Esophagus (tissue), 2 donors: ENCODE measurements at regions not wholly inside any gene's neighbourhood (a gene's known extent, or its start where the extent isn't known, plus 50 kb on each side); places are given as distances from the start of the nearest gene placed in this dataset.

Experiments
- H3K27ac ChIP-seq, 2 donors: one replicate each; pipeline ENCODE4 v1.5.1; 2013; ENCODE audit warnings: low read depth in 2 of 2, mild to moderate bottlenecking in 2 of 2, inconsistent platforms in 1 of 2, low read length in 1 of 2, moderate library complexity in 1 of 2
- H3K27me3 ChIP-seq, 2 donors: one replicate each; pipeline ENCODE4 v1.6.1; 2013; ENCODE audit warnings: low read length in 2 of 2, control low read depth in 1 of 2, mild to moderate bottlenecking in 1 of 2; ENCODE audit not compliant: insufficient read depth in 2 of 2, control insufficient read depth in 1 of 2
- H3K36me3 ChIP-seq, 2 donors: one replicate each; pipeline ENCODE4 v1.6.1; 2013; ENCODE audit warnings: low read length in 1 of 2; ENCODE audit not compliant: control insufficient read depth in 2 of 2, insufficient read depth in 2 of 2
- H3K4me1 ChIP-seq, 2 donors: one replicate each; pipeline ENCODE4 v1.6.1; 2013; ENCODE audit warnings: low read length in 1 of 2; ENCODE audit not compliant: control insufficient read depth in 2 of 2, insufficient read depth in 2 of 2
- H3K4me3 ChIP-seq, 2 donors: one replicate each; pipeline ENCODE4 v1.5.1; 2013; ENCODE audit warnings: low read length in 2 of 2, mild to moderate bottlenecking in 2 of 2, low read depth in 1 of 2, moderate library complexity in 1 of 2
- H3K9me3 ChIP-seq, 2 donors: one replicate each; pipeline ENCODE4 v1.6.1; 2013; ENCODE audit warnings: mild to moderate bottlenecking in 2 of 2, low read depth in 1 of 2, low read length in 1 of 2, moderate library complexity in 1 of 2; ENCODE audit not compliant: control insufficient read depth in 2 of 2, insufficient read depth in 1 of 2
- WGBS, 2 donors: extraction: QIAGEN DNeasy Blood & Tissue Kit; methylation state at CpG; one replicate each; pipeline ENCODE4 v1.1.7; 2013; 5-methylcytosine and 5-hydroxymethylcytosine counted together
- donor health status: healthy with polysubstance abuse.
- donor health status: Bipolar disorder and iron deficiency.

- H3K4me3 ChIP-seq: no peak overlapping the region
- no peaks in the 10 kb centered on the region for H3K4me1 ChIP-seq
- no peaks in the 10 kb centered on the region for H3K27me3 ChIP-seq
- no peaks in the 10 kb centered on the region for H3K9me3 ChIP-seq
- 58 to 77% methylated on average over 2 of the region's 2 CpGs for WGBS, 2 donors
- no peak overlapping the region for H3K27ac ChIP-seq
- H3K36me3 ChIP-seq: no peaks in the 10 kb centered on the region
These were observed 383.5 kb upstream of the LCORL start for GRCh38 chr4:18405054-18405453.

- H3K4me1 ChIP-seq: no peaks in the 10 kb centered on the region
- 55 to 69% methylated on average over 2 of the region's 2 CpGs for WGBS, 2 donors
- no peaks in the 10 kb centered on the region for H3K36me3 ChIP-seq
- no peak overlapping the region for H3K27ac ChIP-seq
- no peaks in the 10 kb centered on the region for H3K27me3 ChIP-seq
- no peak overlapping the region for H3K4me3 ChIP-seq
- no peaks in the 10 kb centered on the region for H3K9me3 ChIP-seq
These were observed 383.1 kb upstream of the LCORL start for GRCh38 chr4:18404642-18405041.

GRCh38 chr4:18403327-18403726 is 381.8 kb upstream of the LCORL start:
- no peaks in the 10 kb centered on the region for H3K27me3 ChIP-seq
- H3K27ac ChIP-seq: no peak overlapping the region
- no peaks in the 10 kb centered on the region for H3K36me3 ChIP-seq
- 60 to 82% methylated on average over 3 of the region's 3 CpGs for WGBS, 2 donors
- no peak overlapping the region for H3K4me3 ChIP-seq
- no peaks in the 10 kb centered on the region for H3K9me3 ChIP-seq
- no peaks in the 10 kb centered on the region for H3K4me1 ChIP-seq

DNA sequence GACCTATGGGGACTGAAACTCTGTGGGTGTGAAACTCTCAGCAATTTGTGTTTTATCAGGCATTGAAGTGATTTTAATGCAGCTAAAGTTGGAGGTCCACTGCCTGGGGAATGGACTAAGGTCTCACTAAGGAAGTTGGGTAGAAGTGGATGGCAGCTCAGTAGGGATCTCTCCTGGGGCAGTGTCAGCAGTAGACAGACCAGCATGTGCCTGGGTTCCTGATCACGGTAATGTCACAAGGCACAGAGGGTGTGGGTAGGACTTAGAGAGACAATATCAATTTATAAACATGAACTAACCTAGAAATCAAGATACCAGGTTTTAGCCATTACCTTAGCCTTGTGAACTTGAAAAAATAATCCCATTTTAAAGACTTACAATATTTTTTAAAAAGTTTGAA is 380.3 kb upstream of the LCORL start:
- H3K27me3 ChIP-seq: no peaks in the 10 kb centered on the region
- H3K4me3 ChIP-seq: no peak overlapping the region
- 78 to 81% methylated on average over 1 of the region's 1 CpG for WGBS, 2 donors
- H3K27ac ChIP-seq: no peak overlapping the region
- H3K4me1 ChIP-seq: no peaks in the 10 kb centered on the region
- H3K9me3 ChIP-seq: no peaks in the 10 kb centered on the region
- H3K36me3 ChIP-seq: no peaks in the 10 kb centered on the region

DNA sequence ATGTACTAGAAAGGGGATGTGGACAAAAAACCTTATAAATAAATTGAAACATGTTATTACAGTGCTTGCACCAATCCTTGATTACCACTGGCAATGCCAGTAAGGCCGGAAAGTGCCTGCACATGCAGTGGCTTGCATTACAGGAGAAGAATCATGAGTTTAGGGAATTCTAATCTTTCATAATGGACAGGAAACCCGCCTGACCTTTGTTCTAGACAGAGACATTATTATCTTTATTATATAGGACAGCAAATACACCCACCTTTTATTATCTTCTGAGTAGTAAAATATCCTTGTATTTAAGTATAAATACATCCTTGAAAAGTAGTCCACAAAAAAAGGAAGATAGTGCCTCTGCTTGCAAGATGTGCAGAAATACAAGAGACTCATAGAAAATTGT is 379.9 kb upstream of the LCORL start:
- no peaks in the 10 kb centered on the region for H3K4me1 ChIP-seq
- H3K4me3 ChIP-seq: no peak overlapping the region
- H3K27me3 ChIP-seq: no peaks in the 10 kb centered on the region
- no peak overlapping the region for H3K27ac ChIP-seq
- no peaks in the 10 kb centered on the region for H3K36me3 ChIP-seq
- 45 to 56% methylated on average over 2 of the region's 2 CpGs for WGBS, 2 donors
- no peaks in the 10 kb centered on the region for H3K9me3 ChIP-seq

- no peaks in the 10 kb centered on the region for H3K4me1 ChIP-seq
- no peak overlapping the region for H3K27ac ChIP-seq
- H3K9me3 ChIP-seq: no peaks in the 10 kb centered on the region
- no peak overlapping the region for H3K4me3 ChIP-seq
- H3K27me3 ChIP-seq: no peaks in the 10 kb centered on the region
- 28 to 40% methylated on average over 5 of the region's 5 CpGs for WGBS, 2 donors
- no peaks in the 10 kb centered on the region for H3K36me3 ChIP-seq
These were observed 377.1 kb upstream of the LCORL start for GRCh38 chr4:18398661-18399060.

DNA sequence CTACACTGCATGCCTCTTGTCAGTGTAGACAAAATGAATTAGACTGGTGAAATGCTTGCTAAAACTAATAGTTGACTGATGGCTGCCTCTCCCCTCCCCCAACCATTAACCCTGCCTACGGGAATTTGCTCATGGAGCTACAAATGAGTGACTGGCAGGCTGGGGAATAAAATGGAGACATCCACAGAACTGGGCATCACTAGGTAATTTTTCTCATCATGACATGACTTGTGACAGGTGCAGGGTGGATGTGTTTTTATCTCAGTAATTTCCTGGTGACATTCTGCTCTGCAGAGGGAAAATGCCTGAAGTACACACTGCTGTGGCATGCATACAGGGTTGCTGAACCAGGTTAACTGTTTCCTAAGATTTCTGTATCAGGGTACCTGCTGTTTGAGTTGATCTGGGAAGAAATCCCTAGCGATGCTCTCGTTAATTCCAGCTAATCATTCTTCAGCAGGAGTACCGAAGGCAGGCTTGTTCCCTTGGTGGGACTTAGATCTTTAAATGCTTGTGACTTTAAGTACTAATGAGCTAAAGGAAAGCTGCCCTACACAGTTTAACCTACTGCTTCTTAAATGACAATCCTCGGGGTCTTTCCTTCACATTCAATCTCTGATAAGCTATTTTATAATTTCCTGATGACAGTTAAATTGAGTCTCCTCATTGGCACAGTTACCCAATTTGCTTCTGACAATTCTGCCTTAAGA is 376.3 kb upstream of the LCORL start:
- no peak overlapping the region for H3K27ac ChIP-seq
- H3K4me1 ChIP-seq: no peaks in the 10 kb centered on the region
- no peaks in the 10 kb centered on the region for H3K9me3 ChIP-seq
- 52 to 66% methylated on average over 5 of the region's 5 CpGs for WGBS, 2 donors
- H3K27me3 ChIP-seq: no peaks in the 10 kb centered on the region
- no peaks in the 10 kb centered on the region for H3K36me3 ChIP-seq
- H3K4me3 ChIP-seq: no peak overlapping the region

DNA sequence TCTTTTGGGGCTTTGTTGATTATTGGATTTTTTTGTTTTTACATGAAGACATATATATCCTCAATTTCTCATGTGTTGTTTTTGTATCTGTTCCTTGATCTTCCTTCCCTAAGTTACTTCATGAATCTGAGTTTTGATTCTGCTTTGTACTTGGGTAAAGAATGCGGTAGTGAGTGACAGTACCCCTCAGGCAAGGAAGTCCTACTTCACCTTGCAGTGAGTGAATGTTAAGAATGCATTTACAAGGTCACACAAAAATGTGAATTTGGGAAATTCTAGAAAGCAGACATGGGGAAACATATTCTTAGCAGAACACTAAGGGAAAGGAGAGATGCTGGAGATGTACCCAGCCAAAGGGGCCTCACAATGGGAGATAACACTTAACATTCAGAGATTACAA is 373.1 kb upstream of the LCORL start:
- Histone ChIP-seq H3K27ac (no peak overlapping the region), H3K4me1 (no peaks in the 10 kb centered on the region), H3K4me3 (no peak overlapping the region), H3K36me3 (no peaks in the 10 kb centered on the region), H3K9me3 (no peaks in the 10 kb centered on the region), H3K27me3 (no peaks in the 10 kb centered on the region)
- WGBS, 2 donors: 58 to 67% methylated on average over 1 of the region's 1 CpG

GRCh38 chr4:18391354-18391728 is 369.8 kb upstream of the LCORL start:
- 51 to 63% methylated on average over 1 of the region's 1 CpG for WGBS, 2 donors
- H3K4me3 ChIP-seq: no peak overlapping the region
- H3K27ac ChIP-seq: no peak overlapping the region
- no peaks in the 10 kb centered on the region for H3K36me3 ChIP-seq
- no peaks in the 10 kb centered on the region for H3K27me3 ChIP-seq
- no peaks in the 10 kb centered on the region for H3K4me1 ChIP-seq
- no peaks in the 10 kb centered on the region for H3K9me3 ChIP-seq

DNA sequence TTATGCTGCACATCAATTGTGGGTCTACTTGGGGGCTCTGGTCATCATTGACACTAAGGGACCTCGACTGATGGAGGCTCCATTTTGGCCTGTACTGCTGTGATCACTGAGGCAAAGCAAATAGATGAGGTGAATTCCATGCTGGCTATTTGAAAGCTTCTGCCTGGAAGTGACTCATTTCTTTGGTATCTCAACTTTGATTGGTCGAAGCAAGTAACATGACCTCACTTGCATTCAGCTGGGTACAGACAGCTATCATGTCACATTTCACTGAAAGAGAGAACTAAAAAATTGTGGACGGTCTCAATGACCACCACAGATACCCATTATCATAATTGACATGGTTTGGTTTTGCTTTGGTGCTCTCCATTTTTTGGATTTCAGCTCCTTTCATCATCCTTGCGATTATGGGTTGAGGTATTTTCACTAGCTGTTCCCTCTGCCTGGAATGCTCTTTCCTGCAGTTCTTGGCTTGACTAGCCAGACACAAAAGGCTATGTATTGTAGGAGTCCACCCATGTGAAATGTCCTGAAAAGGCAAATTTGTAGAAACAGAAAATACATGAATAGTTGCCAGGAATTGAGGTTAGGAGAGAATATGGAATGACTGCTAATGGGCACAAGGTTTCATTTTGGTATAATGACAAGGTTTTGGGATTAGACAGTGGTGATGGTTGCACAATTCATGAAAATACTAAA is 369.2 kb upstream of the LCORL start:
- H3K36me3 ChIP-seq: no peaks in the 10 kb centered on the region
- no peaks in the 10 kb centered on the region for H3K27me3 ChIP-seq
- no peaks in the 10 kb centered on the region for H3K4me1 ChIP-seq
- no peak overlapping the region for H3K4me3 ChIP-seq
- no peaks in the 10 kb centered on the region for H3K9me3 ChIP-seq
- H3K27ac ChIP-seq: no peak overlapping the region
- WGBS, 2 donors: 81 to 86% methylated on average over 4 of the region's 4 CpGs
